ENCODE measurements at regions not wholly inside any gene's neighbourhood (a gene's known extent, or its start where the extent isn't known, plus 50 kb on each side); places are given as distances from the start of the nearest gene placed in this dataset.

- no peak for TF ChIP-seq CTCF (IDR thresholded peaks at IDR 0.05)
- TF ChIP-seq POLR2A (IDR thresholded peaks at IDR 0.05): no peak
These were observed 318.7 kb downstream of the PTH2R start for GRCh38 chr2:208725280-208725679.

Data from esophagus squamous epithelium (tissue), 4 donors.